ENCODE measurements at regions not wholly inside any gene's neighbourhood (a gene's known extent, or its start where the extent isn't known, plus 50 kb on each side); places are given as distances from the start of the nearest gene placed in this dataset.

- TF ChIP-seq EZH2 (IDR thresholded peaks at IDR 0.05; ENCODE audit: low read depth, unreplicated experiment) = no peak
- TF ChIP-seq EZH2phosphoT487 (IDR thresholded peaks at IDR 0.05; ENCODE audit: unreplicated experiment) = no peak
- no peak for TF ChIP-seq POLR2AphosphoS5 (IDR thresholded peaks at IDR 0.05; ENCODE audit: low read depth)
- TF ChIP-seq, protein P1, sequence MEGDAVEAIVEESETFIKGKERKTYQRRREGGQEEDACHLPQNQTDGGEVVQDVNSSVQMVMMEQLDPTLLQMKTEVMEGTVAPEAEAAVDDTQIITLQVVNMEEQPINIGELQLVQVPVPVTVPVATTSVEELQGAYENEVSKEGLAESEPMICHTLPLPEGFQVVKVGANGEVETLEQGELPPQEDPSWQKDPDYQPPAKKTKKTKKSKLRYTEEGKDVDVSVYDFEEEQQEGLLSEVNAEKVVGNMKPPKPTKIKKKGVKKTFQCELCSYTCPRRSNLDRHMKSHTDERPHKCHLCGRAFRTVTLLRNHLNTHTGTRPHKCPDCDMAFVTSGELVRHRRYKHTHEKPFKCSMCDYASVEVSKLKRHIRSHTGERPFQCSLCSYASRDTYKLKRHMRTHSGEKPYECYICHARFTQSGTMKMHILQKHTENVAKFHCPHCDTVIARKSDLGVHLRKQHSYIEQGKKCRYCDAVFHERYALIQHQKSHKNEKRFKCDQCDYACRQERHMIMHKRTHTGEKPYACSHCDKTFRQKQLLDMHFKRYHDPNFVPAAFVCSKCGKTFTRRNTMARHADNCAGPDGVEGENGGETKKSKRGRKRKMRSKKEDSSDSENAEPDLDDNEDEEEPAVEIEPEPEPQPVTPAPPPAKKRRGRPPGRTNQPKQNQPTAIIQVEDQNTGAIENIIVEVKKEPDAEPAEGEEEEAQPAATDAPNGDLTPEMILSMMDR (conservative IDR thresholded peaks at IDR 0.05; ENCODE audit: low read depth in 2 of 2) = no peak
- no peak for TF ChIP-seq CREB1 (CRISPR knock-in tag; IDR thresholded peaks at IDR 0.05; ENCODE audit: low read depth)
These were observed 1229.5 kb downstream of the REEP3 start for GRCh38 chr10:64750672-64751071.
